ENCODE measurements at regions not wholly inside any gene's neighbourhood (a gene's known extent, or its start where the extent isn't known, plus 50 kb on each side); places are given as distances from the start of the nearest gene placed in this dataset.

GRCh38 chr11:45091563-45092403, 54.7 kb upstream of the PRDM11 start:
- DNase-seq, result no peak

GRCh38 chr11:45092404-45092785, 54.0 kb upstream of the PRDM11 start:
- no peak for DNase-seq

- DNase-seq, result peak; percentile 19
Observed at GRCh38 chr11:45092901-45093760, 53.3 kb upstream of the PRDM11 start.

GRCh38 chr11:45093761-45094455, 52.5 kb upstream of the PRDM11 start:
- DNase-seq, result no peak

- no peak for DNase-seq
Observed at GRCh38 chr11:45094958-45095690, 51.3 kb upstream of the PRDM11 start.

GRCh38 chr11:45095691-45096010, 50.8 kb upstream of the PRDM11 start:
- no peak for DNase-seq

- DNase-seq, result no peak
Observed at GRCh38 chr11:45096636-45097035, 49.8 kb upstream of the PRDM11 start.

All from stimulated activated naive CD4-positive, alpha-beta T cell treated with Interleukin-2 at 50 U/mL for 16 hours (primary cell).